ENCODE measurements at regions not wholly inside any gene's neighbourhood (a gene's known extent, or its start where the extent isn't known, plus 50 kb on each side); places are given as distances from the start of the nearest gene placed in this dataset.

GRCh38 chr13:73754727-73755292 lies 379.4 kb downstream of the KLF12 start:
- DNase-seq (ENCODE audit: low spot score) (no peak), ATAC-seq (peak; percentile 76)
- no peak overlapping the region for H3K4me3 Mint-ChIP-seq
- no peaks in the 10 kb centered on the region for H3K9me3 Mint-ChIP-seq
- POLR2A ChIA-PET, result no interaction called here
- H3K27ac Mint-ChIP-seq, result no peak overlapping the region
- TF ChIP-seq, protein P1, sequence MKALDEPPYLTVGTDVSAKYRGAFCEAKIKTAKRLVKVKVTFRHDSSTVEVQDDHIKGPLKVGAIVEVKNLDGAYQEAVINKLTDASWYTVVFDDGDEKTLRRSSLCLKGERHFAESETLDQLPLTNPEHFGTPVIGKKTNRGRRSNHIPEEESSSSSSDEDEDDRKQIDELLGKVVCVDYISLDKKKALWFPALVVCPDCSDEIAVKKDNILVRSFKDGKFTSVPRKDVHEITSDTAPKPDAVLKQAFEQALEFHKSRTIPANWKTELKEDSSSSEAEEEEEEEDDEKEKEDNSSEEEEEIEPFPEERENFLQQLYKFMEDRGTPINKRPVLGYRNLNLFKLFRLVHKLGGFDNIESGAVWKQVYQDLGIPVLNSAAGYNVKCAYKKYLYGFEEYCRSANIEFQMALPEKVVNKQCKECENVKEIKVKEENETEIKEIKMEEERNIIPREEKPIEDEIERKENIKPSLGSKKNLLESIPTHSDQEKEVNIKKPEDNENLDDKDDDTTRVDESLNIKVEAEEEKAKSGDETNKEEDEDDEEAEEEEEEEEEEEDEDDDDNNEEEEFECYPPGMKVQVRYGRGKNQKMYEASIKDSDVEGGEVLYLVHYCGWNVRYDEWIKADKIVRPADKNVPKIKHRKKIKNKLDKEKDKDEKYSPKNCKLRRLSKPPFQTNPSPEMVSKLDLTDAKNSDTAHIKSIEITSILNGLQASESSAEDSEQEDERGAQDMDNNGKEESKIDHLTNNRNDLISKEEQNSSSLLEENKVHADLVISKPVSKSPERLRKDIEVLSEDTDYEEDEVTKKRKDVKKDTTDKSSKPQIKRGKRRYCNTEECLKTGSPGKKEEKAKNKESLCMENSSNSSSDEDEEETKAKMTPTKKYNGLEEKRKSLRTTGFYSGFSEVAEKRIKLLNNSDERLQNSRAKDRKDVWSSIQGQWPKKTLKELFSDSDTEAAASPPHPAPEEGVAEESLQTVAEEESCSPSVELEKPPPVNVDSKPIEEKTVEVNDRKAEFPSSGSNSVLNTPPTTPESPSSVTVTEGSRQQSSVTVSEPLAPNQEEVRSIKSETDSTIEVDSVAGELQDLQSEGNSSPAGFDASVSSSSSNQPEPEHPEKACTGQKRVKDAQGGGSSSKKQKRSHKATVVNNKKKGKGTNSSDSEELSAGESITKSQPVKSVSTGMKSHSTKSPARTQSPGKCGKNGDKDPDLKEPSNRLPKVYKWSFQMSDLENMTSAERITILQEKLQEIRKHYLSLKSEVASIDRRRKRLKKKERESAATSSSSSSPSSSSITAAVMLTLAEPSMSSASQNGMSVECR (CRISPR knock-in tag; IDR thresholded peaks at IDR 0.05; ENCODE audit: borderline replicate concordance), result no peak
- TF ChIP-seq, protein P2, sequence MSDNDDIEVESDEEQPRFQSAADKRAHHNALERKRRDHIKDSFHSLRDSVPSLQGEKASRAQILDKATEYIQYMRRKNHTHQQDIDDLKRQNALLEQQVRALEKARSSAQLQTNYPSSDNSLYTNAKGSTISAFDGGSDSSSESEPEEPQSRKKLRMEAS (CRISPR knock-in tag; IDR thresholded peaks at IDR 0.05), result no peak
- TF ChIP-seq CTCF (IDR thresholded peaks at IDR 0.05), result peak; percentile 45; the same call in 1 of the 2 replicates
- CTCF ChIA-PET, result no interaction called here
- peaks cover 27% of the 10 kb centered on the region for H3K4me1 Mint-ChIP-seq
- no peaks in the 10 kb centered on the region for H3K36me3 Mint-ChIP-seq
- no peaks in the 10 kb centered on the region for H3K27me3 Mint-ChIP-seq (ENCODE audit: low read depth)

DNA sequence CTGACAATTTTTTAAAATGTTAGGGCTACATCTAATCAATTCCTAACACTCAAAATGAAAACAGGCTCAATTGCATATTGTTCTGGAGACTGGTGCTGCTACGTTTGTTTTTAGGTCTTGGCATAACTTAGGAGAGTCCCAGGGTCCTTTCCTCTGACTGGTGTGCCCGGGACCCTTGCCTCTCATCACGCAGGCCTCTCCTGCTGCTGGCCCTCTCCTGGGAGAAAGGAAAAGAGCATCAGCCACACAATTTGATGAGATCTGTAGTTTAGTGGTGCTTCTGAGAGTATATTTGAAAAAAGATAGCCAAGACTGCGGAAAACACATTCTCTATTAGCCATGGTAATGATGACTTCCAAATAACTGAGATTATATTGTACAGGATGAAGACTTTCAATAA lies 380.0 kb downstream of the KLF12 start:
- ChIA-PET CTCF (no interaction called here), POLR2A (no interaction called here)
- H3K9me3 Mint-ChIP-seq, result no peaks in the 10 kb centered on the region

More for the DNA sequence above, 380.0 kb downstream of the KLF12 start:
- TF ChIP-seq MYBL2 (CRISPR knock-in tag; IDR thresholded peaks at IDR 0.05) (no peak), NFYB (CRISPR knock-in tag; conservative IDR thresholded peaks at IDR 0.05; ENCODE audit: low read depth) (no peak), RORB (CRISPR knock-in tag; IDR thresholded peaks at IDR 0.05) (no peak), SP1 (CRISPR knock-in tag; conservative IDR thresholded peaks at IDR 0.05) (no peak), ZNF396 (CRISPR knock-in tag; IDR thresholded peaks at IDR 0.05; ENCODE audit: borderline replicate concordance) (no peak), USF2 (CRISPR knock-in tag; IDR thresholded peaks at IDR 0.05) (no peak), ATF2 (CRISPR knock-in tag; IDR thresholded peaks at IDR 0.05; ENCODE audit: borderline replicate concordance, low read depth) (no peak), ATF3 (CRISPR knock-in tag; conservative IDR thresholded peaks at IDR 0.05) (no peak), FOXK1 (CRISPR knock-in tag; IDR thresholded peaks at IDR 0.05) (no peak), IRF2 (CRISPR knock-in tag; IDR thresholded peaks at IDR 0.05; ENCODE audit: borderline replicate concordance, low read depth) (no peak), E2F5 (CRISPR knock-in tag; IDR thresholded peaks at IDR 0.05) (no peak), USF1 (CRISPR knock-in tag; IDR thresholded peaks at IDR 0.05) (no peak), PRRX2 (CRISPR knock-in tag; IDR thresholded peaks at IDR 0.05) (no peak), CREB1 (CRISPR knock-in tag; IDR thresholded peaks at IDR 0.05) (no peak), GTF2I (CRISPR knock-in tag; conservative IDR thresholded peaks at IDR 0.05) (no peak), CBFB (CRISPR knock-in tag; IDR thresholded peaks at IDR 0.05; ENCODE audit: low read depth) (no peak), OVOL2 (CRISPR knock-in tag; IDR thresholded peaks at IDR 0.05; ENCODE audit: borderline replicate concordance) (no peak)
- TF ChIP-seq, protein P3, sequence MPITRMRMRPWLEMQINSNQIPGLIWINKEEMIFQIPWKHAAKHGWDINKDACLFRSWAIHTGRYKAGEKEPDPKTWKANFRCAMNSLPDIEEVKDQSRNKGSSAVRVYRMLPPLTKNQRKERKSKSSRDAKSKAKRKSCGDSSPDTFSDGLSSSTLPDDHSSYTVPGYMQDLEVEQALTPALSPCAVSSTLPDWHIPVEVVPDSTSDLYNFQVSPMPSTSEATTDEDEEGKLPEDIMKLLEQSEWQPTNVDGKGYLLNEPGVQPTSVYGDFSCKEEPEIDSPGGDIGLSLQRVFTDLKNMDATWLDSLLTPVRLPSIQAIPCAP (CRISPR knock-in tag; IDR thresholded peaks at IDR 0.05), result no peak
- H3K4me1 Mint-ChIP-seq, result peaks cover 27% of the 10 kb centered on the region
- no peak overlapping the region for H3K27ac Mint-ChIP-seq
- no peaks in the 10 kb centered on the region for H3K36me3 Mint-ChIP-seq
- H3K4me3 Mint-ChIP-seq, result no peak overlapping the region
- ATAC-seq (peak; percentile 85), DNase-seq (ENCODE audit: low spot score) (no peak)
- H3K27me3 Mint-ChIP-seq (ENCODE audit: low read depth), result no peaks in the 10 kb centered on the region

Data from WTC11 (cell line).